ENCODE measurements at regions not wholly inside any gene's neighbourhood (a gene's known extent, or its start where the extent isn't known, plus 50 kb on each side); places are given as distances from the start of the nearest gene placed in this dataset.
A peak's percentile ranks its signal among the peaks of the same experiment; 100 is the strongest.

GRCh38 chr13:31896427-31896826 is 135.1 kb upstream of the FRY start:
- no peak for DNase-seq (ENCODE audit: low spot score)

GRCh38 chr13:31898378-31899071 is 133.0 kb upstream of the FRY start:
- no peak for DNase-seq (ENCODE audit: low spot score)

GRCh38 chr13:31901985-31902384 is 129.6 kb upstream of the FRY start:
- DNase-seq (ENCODE audit: low spot score) = no peak

GRCh38 chr13:31903111-31903815 is 128.3 kb upstream of the FRY start:
- DNase-seq (ENCODE audit: low spot score) = no peak

GRCh38 chr13:31904941-31905824 is 126.4 kb upstream of the FRY start:
- no peak for DNase-seq (ENCODE audit: low spot score)

GRCh38 chr13:31905961-31906360 is 125.6 kb upstream of the FRY start:
- DNase-seq (ENCODE audit: low spot score) = no peak

- DNase-seq (ENCODE audit: low spot score) = no peak
Observed at GRCh38 chr13:31908696-31909411, 122.7 kb upstream of the FRY start.

- DNase-seq (ENCODE audit: low spot score) = peak; percentile 87
Observed at GRCh38 chr13:31909864-31910551, 121.6 kb upstream of the FRY start.

GRCh38 chr13:31910633-31911032 is 120.9 kb upstream of the FRY start:
- DNase-seq (ENCODE audit: low spot score) = no peak

- no peak for DNase-seq (ENCODE audit: low spot score)
Observed at GRCh38 chr13:31912647-31913401, 118.8 kb upstream of the FRY start.

GRCh38 chr13:31913459-31913858 is 118.1 kb upstream of the FRY start:
- no peak for DNase-seq (ENCODE audit: low spot score)

- no peak for DNase-seq (ENCODE audit: low spot score)
Observed at GRCh38 chr13:31914843-31915242, 116.7 kb upstream of the FRY start.

GRCh38 chr13:31918707-31919106 is 112.9 kb upstream of the FRY start:
- DNase-seq (ENCODE audit: low spot score) = no peak

GRCh38 chr13:31919241-31919640 is 112.3 kb upstream of the FRY start:
- DNase-seq (ENCODE audit: low spot score) = no peak

GRCh38 chr13:31919971-31920726 is 111.4 kb upstream of the FRY start:
- DNase-seq (ENCODE audit: low spot score) = peak; percentile 23

GRCh38 chr13:31920727-31921100 is 110.9 kb upstream of the FRY start:
- no peak for DNase-seq (ENCODE audit: low spot score)

- no peak for DNase-seq (ENCODE audit: low spot score)
Observed at GRCh38 chr13:31922724-31923123, 108.8 kb upstream of the FRY start.

- DNase-seq (ENCODE audit: low spot score) = no peak
Observed at GRCh38 chr13:31923134-31923763, 108.3 kb upstream of the FRY start.

- DNase-seq (ENCODE audit: low spot score) = no peak
Observed at GRCh38 chr13:31925079-31925478, 106.5 kb upstream of the FRY start.

All from Ammon's horn (tissue), 1 donor.